HFFc6 (cell line): ENCODE measurements at regions not wholly inside any gene's neighbourhood (a gene's known extent, or its start where the extent isn't known, plus 50 kb on each side); places are given as distances from the start of the nearest gene placed in this dataset.

Experiments used
- DNase-seq: peaks from one replicate; pipeline ENCODE4 v3.0.0-alpha.2; 2018
- H3K27ac Mint-ChIP-seq: 2 replicates; pipeline ENCODE4 v1.8.0; 2020; ENCODE audit warnings: mild to moderate bottlenecking, mixed read lengths
- H3K27me3 Mint-ChIP-seq: 2 replicates; pipeline ENCODE4 v1.8.0; 2021; ENCODE audit warnings: mild to moderate bottlenecking, moderate library complexity, mixed read lengths; ENCODE audit not compliant: insufficient read depth
- H3K36me3 Mint-ChIP-seq: 2 replicates; pipeline ENCODE4 v1.8.0; 2021; ENCODE audit warnings: low read depth, mixed read lengths
- H3K4me1 Mint-ChIP-seq: 2 replicates; pipeline ENCODE4 v1.8.0; 2020; ENCODE audit warnings: low read depth, mixed read lengths
- H3K4me3 Mint-ChIP-seq: 2 replicates; pipeline ENCODE4 v1.8.0; 2020; ENCODE audit warnings: mild to moderate bottlenecking, moderate library complexity, mixed read lengths
- H3K9me3 Mint-ChIP-seq: 2 replicates; pipeline ENCODE4 v1.8.0; 2020; ENCODE audit warnings: mild to moderate bottlenecking, mixed read lengths
- TF ChIP-seq, protein P1 (sequence below): fragments of 200-600 bp; sonication (generic); IDR thresholded peaks from 2 replicates; pipeline ENCODE4 v1.5.0; 2021; ENCODE audit warnings: antibody characterized with exemption, mild to moderate bottlenecking

DNA sequence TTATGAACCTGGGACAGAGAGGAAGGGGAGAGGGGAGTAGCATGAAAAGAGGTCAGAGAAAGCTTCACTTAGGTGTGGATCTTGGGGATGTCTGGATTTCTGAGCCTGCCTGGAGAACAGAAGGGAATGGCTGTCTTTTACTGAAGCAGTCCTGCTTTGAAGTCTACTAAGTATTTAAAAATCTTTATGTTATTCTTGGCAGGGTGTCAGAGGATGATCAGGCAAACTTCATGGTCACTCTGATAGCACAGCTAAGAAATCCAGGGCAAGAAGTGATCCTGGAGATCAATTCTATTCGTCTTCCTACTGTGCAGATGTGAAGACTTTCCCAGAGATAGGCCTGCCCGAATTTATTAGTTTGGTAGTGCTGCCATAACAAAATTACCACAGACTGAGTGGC lies 464.4 kb upstream of the BOD1L1 start:
- H3K27me3 Mint-ChIP-seq = no peaks in the 10 kb centered on the region
- peak; percentile 28 for DNase-seq
- peaks cover 15% of the 10 kb centered on the region; the same call in 1 of the 2 replicates for H3K36me3 Mint-ChIP-seq
- H3K4me3 Mint-ChIP-seq = no peak overlapping the region
- H3K4me1 Mint-ChIP-seq = peaks cover 54% of the 10 kb centered on the region
- H3K9me3 Mint-ChIP-seq = peaks cover 11% of the 10 kb centered on the region; the same call in 1 of the 2 replicates
- peak overlapping the region; percentile 14; the same call in 1 of the 2 replicates for H3K27ac Mint-ChIP-seq
- TF ChIP-seq, protein P1, sequence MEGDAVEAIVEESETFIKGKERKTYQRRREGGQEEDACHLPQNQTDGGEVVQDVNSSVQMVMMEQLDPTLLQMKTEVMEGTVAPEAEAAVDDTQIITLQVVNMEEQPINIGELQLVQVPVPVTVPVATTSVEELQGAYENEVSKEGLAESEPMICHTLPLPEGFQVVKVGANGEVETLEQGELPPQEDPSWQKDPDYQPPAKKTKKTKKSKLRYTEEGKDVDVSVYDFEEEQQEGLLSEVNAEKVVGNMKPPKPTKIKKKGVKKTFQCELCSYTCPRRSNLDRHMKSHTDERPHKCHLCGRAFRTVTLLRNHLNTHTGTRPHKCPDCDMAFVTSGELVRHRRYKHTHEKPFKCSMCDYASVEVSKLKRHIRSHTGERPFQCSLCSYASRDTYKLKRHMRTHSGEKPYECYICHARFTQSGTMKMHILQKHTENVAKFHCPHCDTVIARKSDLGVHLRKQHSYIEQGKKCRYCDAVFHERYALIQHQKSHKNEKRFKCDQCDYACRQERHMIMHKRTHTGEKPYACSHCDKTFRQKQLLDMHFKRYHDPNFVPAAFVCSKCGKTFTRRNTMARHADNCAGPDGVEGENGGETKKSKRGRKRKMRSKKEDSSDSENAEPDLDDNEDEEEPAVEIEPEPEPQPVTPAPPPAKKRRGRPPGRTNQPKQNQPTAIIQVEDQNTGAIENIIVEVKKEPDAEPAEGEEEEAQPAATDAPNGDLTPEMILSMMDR = no peak

DNA sequence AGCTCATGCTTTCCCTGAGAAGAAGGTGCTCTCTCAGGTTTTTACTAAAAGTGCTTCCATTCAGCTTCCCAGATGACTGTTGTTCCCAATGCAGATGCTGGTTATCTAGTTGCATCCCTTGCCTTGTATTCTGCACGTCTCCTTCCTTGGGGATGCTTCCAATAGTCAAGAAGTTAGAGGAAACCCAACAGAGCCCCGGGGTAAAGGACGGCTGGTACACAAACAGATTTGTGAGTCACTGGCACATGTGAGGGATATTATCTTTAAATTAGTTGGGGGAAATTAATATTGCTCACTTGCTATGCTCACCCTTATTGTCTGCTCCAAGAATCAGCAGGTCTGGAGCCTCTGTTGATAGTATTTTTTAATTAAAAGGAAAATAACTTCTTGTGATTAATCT lies 465.2 kb upstream of the BOD1L1 start:
- Mint-ChIP-seq H3K27me3 (no peaks in the 10 kb centered on the region), H3K4me3 (no peak overlapping the region), H3K36me3 (peaks cover 15% of the 10 kb centered on the region; the same call in 1 of the 2 replicates), H3K9me3 (peaks cover 11% of the 10 kb centered on the region; the same call in 1 of the 2 replicates), H3K27ac (no peak overlapping the region), H3K4me1 (peaks cover 62% of the 10 kb centered on the region)
- TF ChIP-seq, protein P1 = no peak
- no peak for DNase-seq

DNA sequence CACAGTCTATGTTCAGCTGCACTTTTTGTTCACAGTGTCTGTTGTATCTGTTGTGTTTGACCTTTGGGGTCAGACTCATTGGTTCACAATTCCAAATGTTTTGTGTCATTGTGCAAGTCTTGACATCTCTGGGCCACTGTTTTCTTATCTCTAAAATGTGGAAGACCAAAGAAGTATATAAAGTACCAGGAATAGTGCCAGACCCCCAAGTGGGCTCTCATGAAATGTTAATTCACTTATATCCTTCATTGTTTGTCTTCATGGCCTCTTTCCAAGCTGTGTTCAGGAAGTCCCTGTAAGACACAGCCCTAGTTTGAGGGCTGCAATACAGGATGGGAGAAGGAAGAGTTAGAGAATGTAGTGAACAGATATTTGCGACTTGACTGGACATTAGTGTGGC lies 468.3 kb upstream of the BOD1L1 start:
- Mint-ChIP-seq H3K27ac (peak overlapping the region; percentile 86), H3K9me3 (peaks cover 10% of the 10 kb centered on the region; the same call in 1 of the 2 replicates), H3K36me3 (peaks cover 12% of the 10 kb centered on the region; the same call in 1 of the 2 replicates), H3K4me3 (peak overlapping the region; percentile 48; the same call in 1 of the 2 replicates), H3K27me3 (no peaks in the 10 kb centered on the region), H3K4me1 (peaks cover 68% of the 10 kb centered on the region)
- TF ChIP-seq, protein P1 = no peak
- DNase-seq = no peak

DNA sequence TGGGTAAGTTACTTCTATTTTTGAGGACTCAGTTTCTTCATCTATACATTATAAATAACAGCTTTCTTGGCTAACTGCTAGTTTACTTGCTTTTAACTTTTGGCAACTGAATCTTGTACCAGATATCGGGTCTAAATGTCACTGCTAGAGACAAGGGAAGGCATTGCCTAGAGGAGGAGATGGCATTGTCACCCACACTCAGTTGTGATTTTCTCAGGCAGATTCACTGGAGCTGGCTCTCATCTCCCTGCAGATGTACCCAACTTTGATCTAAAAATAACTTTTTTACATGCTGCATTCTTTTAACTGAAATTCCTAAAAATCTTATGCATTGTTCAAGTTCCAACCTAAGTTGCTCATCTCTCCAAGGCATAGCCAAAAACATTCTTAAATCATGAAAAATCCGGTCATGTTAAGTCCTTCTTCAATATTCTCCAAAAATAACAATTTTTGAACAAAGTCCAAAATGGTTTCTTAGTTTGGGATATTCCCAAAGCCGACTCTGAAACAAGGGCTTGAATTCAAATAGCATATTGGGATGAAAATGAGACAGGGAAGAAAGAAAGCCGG lies 469.0 kb upstream of the BOD1L1 start:
- H3K9me3 Mint-ChIP-seq = peaks cover 3% of the 10 kb centered on the region; the same call in 1 of the 2 replicates
- peaks cover 6% of the 10 kb centered on the region; the same call in 1 of the 2 replicates for H3K36me3 Mint-ChIP-seq
- H3K27ac Mint-ChIP-seq = peak overlapping the region; percentile 86
- peak; percentile 74 for DNase-seq
- TF ChIP-seq, protein P1 = no peak
- H3K4me3 Mint-ChIP-seq = peak overlapping the region; percentile 48
- H3K27me3 Mint-ChIP-seq = no peaks in the 10 kb centered on the region
- H3K4me1 Mint-ChIP-seq = peaks cover 64% of the 10 kb centered on the region

DNA sequence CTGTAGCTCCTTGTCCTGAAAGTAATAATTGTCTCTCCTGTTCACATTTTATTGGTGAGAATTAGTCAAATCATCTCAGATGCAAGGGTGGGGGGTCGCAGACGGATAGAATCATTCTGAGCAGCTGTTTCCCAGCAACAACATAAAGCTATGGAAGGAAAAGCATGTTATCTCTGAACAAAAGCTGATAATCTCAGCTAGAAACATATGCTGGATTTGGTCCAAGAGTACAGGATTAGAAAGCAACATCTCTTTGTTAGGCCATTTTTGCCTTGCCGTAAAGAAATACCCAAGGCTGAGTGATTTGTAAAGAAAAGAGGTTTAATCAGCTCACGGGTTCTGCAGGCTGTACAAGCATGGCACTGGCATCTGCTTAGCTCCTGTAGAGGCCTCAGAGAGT lies 472.8 kb upstream of the BOD1L1 start:
- no peak for DNase-seq
- peaks cover 1% of the 10 kb centered on the region; the same call in 1 of the 2 replicates for H3K36me3 Mint-ChIP-seq

More for the DNA sequence above, 472.8 kb upstream of the BOD1L1 start:
- Mint-ChIP-seq H3K4me3 (no peak overlapping the region), H3K4me1 (peaks cover 30% of the 10 kb centered on the region), H3K27me3 (no peaks in the 10 kb centered on the region), H3K9me3 (peaks cover 1% of the 10 kb centered on the region; the same call in 1 of the 2 replicates), H3K27ac (no peak overlapping the region)
- TF ChIP-seq, protein P1 = no peak
